Tibial nerve (tissue), 4 donors: ENCODE measurements at regions not wholly inside any gene's neighbourhood (a gene's known extent, or its start where the extent isn't known, plus 50 kb on each side); places are given as distances from the start of the nearest gene placed in this dataset.

ENCODE experiments used
- CTCF ChIP-seq, 5 experiments: fragments of 200-600 bp in 3 of 5; fragments of 450-650 bp in 2 of 5; sonication (generic) in 3 of 5; IDR thresholded peaks; one replicate each; pipeline ENCODE4 v1.5.1; 2016 to 2019; ENCODE audit warnings: antibody characterized with exemption in 5 of 5, mild to moderate bottlenecking in 3 of 5, moderate library complexity in 2 of 5
- EP300 ChIP-seq, 2 donors: sonication (generic); formaldehyde crosslinking; IDR thresholded peaks; one replicate each; pipeline ENCODE4 v1.6.1; 2017; ENCODE audit warnings: antibody characterized with exemption in 2 of 2, mild to moderate bottlenecking in 1 of 2
- POLR2A ChIP-seq, 2 donors: fragments of 450-650 bp; IDR thresholded peaks; one replicate each; pipeline ENCODE4 v1.6.1; 2017; ENCODE audit warnings: antibody characterized with exemption in 2 of 2, mild to moderate bottlenecking in 2 of 2, moderate library complexity in 2 of 2

- TF ChIP-seq POLR2A (IDR thresholded peaks at IDR 0.05), result no peak
- no peak for TF ChIP-seq CTCF (IDR thresholded peaks at IDR 0.05)
- TF ChIP-seq EP300 (IDR thresholded peaks at IDR 0.05), result no peak
These were observed 523.4 kb upstream of the ARRDC3 start for GRCh38 chr5:91906494-91906893.
